Left cardiac atrium (tissue), 4 donors: ENCODE measurements at regions not wholly inside any gene's neighbourhood (a gene's known extent, or its start where the extent isn't known, plus 50 kb on each side); places are given as distances from the start of the nearest gene placed in this dataset.
"Not testable (repeated sequence)": the region's sequence is repeated elsewhere in the genome, so short reads cannot be mapped to it uniquely, and the experiment has no call there.

ENCODE experiments used
- ATAC-seq, 2 donors: fragments of 200-7000 bp; cut with Tn5 transposase; one replicate each; pipeline ENCODE4 v1.9.1; 2020; ENCODE audit warnings: mild to moderate bottlenecking in 2 of 2, moderate library complexity in 2 of 2
- DNase-seq: peaks from one replicate; pipeline ENCODE4 v3.0.0-alpha.2; 2020
- intact Hi-C, 2 donors: fragments of 100-400 bp; cut with DNase I; formaldehyde crosslinking; loops; one replicate each; pipeline versions ENCODE4 v1.14.1 to v1.15.1; 2022 to 2023
- donor health status: DM: no; HTN: yes; CAD: no.
- donor health status: DM: no; HTN: yes; CAD: no; lungs with severe emphysema.
- donor health status: DM: yes; HTN: yes; CAD: no.
- donor health status: Dilated cardiomyopathy.

GRCh38 chr20:60764771-60765170 lies 487.3 kb upstream of the CDH4 start:
- DNase-seq (no peak), ATAC-seq (no peak)
- intact Hi-C loops, result no loop called here

- ATAC-seq (no peak), DNase-seq (no peak)
- intact Hi-C loops, result no loop called here
Observed at GRCh38 chr20:60765821-60766403, 486.1 kb upstream of the CDH4 start.

GRCh38 chr20:60768216-60768615 lies 483.8 kb upstream of the CDH4 start:
- intact Hi-C loops, result no loop called here
- ATAC-seq, result no peak
- no peak for DNase-seq

DNA sequence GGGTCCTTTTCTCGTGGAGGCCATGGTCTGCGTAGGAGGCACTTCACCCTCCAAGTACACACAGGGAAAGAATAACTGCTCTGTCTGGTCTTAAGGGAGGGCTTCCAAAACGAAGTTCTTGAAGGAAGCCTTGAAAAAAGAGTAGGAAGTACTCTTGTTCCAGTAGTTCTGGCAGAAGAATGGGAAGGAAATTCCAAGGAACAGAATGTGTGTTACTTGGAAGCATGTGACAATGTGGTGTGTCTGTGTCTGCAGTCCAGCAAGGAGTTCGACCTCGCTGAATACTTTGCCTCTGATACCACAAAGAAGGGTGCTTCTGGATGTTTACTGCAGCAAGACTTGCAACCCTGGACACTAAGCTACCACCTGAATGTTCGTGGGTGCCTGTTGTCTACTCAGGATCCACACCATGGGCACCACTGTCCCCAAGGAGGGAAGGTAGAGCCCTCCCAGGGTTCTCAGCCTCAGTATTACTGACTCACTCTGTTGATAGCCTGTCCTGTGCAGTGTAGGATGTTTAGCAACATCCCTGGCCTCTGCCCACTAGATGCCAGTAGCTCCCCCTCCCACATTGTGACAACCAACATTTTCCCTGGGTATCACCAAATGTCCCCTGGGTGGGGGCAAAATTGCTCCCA lies 471.6 kb upstream of the CDH4 start:
- DNase-seq, result no peak
- no peak for ATAC-seq
- intact Hi-C loops, result no loop called here

DNA sequence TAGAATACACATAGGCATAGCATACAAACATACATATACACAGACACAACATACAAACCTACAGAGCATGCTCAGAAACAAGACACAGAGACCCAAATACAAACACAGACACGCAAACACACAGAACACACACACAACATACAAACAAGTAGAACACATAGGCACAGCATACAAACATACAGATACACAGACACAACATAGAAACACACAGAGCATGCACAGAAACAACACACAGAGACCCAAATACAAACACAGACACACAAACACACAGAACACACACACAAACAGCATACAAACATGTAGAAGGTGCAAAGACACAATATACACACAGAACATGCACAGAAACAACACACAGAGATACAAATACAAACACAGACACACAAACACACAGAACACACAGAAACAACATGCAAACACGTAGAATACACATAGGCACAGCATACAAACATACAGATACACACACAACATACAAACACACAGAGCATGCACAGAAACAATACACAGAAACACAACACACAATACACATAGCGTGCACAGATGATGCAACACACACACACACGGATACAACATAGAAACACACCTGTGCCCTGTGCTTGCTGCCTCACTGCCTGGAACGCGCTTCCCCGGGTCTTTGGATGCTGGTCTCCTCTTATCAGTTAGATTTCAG lies 469.0 kb upstream of the CDH4 start:
- DNase-seq, result no peak
- intact Hi-C loops, result no loop called here
- no peak for ATAC-seq

DNA sequence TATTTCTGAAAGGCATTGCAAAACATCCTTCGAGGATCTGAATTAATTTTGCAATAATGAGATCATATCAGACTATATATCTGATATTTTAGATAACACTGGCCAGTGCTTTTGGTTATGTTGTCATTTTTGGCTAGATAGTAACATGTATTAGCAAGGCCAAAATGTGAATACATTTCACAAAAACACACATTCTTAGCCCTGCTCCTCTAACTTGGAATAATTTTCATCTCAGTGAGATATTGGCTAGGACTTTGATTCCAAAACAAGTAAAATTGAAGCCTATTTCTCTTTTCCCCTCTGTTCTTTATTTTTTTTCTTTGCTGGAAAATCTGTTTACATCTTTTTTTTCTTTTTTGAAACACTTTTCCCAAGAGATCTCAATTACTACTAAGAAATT lies 466.8 kb upstream of the CDH4 start:
- intact Hi-C loops, result no loop called here
- DNase-seq (no peak), ATAC-seq (no peak)

DNA sequence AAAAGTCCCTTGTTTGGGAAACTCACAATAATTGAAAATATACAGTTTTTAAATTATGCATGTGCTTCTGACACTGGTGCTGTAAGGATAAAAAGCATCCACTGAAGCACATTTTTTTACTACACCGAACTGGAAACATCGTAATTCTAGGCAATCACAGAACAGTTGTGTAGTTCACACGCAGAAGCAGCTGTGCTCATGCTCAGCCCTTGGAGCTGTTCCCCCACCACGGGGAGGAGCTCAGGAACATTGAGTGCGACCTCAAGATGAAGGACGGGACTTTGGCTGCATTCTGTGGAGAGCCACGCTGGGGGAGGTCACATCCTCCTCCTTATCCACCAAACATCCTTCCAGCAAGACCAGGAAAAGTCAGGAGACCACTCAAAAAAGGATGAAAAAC lies 466.3 kb upstream of the CDH4 start:
- intact Hi-C loops, result no loop called here
- ATAC-seq (no peak), DNase-seq (no peak)

- DNase-seq (no peak), ATAC-seq (no peak)
- intact Hi-C loops, result no loop called here
Observed at GRCh38 chr20:60786686-60787217, 465.3 kb upstream of the CDH4 start.

DNA sequence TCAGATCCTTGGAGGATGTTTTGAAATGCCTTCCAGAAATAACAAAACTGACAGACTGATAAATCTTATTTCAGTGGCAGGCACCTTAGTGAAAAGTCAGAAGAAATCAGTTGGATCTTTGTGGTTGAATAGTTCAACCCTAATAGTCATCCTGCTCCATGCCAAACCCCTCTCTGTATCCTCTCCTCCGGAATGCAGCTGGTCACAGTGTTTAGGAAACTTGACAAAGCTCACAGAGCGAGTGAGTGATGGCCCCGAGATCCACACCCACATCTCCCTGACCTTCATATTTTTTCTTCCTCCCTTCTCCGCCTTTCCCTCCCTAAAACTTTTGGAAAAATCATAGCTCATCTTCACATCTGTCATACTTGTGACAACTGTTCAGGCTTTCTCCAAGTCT lies 464.8 kb upstream of the CDH4 start:
- intact Hi-C loops, result no loop called here
- DNase-seq, result no peak

GRCh38 chr20:60788070-60788469 lies 464.0 kb upstream of the CDH4 start:
- intact Hi-C loops, result no loop called here
- DNase-seq, result no peak
- no peak for ATAC-seq

More for the DNA sequence above, 464.8 kb upstream of the CDH4 start:
- ATAC-seq, result no peak

DNA sequence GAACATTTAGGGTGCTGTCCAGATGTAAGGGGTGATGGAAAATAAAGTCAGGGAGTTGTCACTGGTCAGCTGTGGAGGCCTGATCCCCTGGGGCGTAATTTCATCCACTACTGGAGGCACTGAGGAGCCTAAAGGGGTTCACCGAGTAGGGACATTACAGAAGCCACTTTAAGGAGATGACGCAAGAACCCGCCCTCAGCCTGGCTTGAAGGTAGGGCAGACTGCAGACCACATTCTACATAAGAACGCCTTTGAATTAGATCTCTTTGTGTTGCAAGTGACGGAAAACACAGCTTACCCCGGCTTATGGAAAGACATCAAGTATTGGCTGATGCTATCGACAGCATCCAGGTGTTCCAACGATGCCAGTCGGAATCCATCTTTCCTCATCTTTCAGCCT lies 462.7 kb upstream of the CDH4 start:
- intact Hi-C loops, result no loop called here
- ATAC-seq (no peak), DNase-seq (no peak)

GRCh38 chr20:60790339-60790738 lies 461.7 kb upstream of the CDH4 start:
- DNase-seq, ATAC-seq, intact Hi-C loops: not testable (repeated sequence)

DNA sequence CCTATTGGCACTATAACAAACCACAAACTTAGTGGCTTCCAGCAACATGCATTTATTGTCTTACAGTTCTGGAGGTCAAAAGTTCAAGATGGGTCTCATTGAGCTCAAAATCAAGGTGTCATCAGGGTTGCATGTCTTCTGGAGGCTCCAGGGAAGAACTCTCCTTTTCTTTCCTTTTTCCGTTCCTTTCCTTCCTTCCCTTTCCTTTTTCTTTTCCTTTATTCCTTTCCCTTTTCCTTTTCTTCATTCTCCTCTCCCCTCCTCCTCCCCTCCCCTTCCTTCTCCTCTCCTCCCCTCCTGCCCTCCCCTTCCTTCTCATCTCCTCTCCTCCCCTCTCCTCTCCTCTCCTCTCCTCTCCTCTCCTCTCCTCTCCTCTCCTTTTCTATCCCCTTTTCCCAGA lies 460.2 kb upstream of the CDH4 start:
- ATAC-seq (no peak), DNase-seq (no peak)
- intact Hi-C loops, result no loop called here

DNA sequence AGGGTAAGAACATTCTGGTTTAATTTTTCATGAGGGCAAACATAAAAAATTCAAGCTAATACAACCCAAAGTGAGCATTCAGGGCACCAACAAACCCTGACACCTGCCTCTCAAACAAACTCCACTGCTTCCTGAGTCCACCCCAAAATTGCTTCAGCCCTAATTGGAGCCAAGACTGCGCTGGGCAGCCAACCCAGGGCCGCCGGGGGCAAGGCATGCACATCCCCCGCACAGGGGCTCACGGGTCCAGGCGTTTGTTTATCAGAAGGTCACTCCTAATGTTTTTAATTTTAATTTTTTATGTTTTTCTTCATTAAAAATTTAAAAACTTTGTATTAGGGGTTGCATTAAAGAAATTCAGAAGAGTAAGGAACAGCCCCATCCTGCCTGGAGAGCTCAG lies 459.1 kb upstream of the CDH4 start:
- no peak for ATAC-seq
- DNase-seq, result no peak
- intact Hi-C loops, result no loop called here

GRCh38 chr20:60794674-60795073 lies 457.4 kb upstream of the CDH4 start:
- DNase-seq, result no peak
- no peak for ATAC-seq
- intact Hi-C loops, result no loop called here

- ATAC-seq, result no peak
- intact Hi-C loops, result no loop called here
- DNase-seq, result no peak
Observed at GRCh38 chr20:60795651-60796050, 456.4 kb upstream of the CDH4 start.

DNA sequence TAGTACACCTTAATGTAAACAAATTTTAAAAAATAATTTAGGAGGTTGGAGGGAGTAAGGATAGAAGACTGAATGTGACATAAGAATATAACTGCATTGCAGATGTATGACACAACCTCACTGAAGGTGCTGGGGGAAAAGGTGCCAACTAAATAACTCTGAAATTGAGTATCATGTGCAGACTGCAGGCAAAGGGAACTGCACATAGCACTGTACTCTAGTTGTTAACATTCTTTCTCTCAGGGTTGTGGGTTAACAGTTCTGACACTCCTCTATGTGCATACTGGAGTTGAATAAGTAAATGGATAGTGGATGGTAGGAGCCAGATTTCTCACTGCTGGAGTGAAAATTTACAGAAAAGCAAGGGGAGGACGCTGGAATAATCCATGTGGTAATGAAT lies 451.9 kb upstream of the CDH4 start:
- ATAC-seq, result no peak
- intact Hi-C loops, result no loop called here
- no peak for DNase-seq

GRCh38 chr20:60802676-60803075 lies 449.4 kb upstream of the CDH4 start:
- DNase-seq, result no peak
- intact Hi-C loops, result no loop called here
- ATAC-seq, result peak in 1 of 2 donors; percentile 28

- intact Hi-C loops, result no loop called here
- no peak for DNase-seq
- ATAC-seq, result peak in 1 of 2 donors; percentile 81
Observed at GRCh38 chr20:60803335-60804055, 448.6 kb upstream of the CDH4 start.

DNA sequence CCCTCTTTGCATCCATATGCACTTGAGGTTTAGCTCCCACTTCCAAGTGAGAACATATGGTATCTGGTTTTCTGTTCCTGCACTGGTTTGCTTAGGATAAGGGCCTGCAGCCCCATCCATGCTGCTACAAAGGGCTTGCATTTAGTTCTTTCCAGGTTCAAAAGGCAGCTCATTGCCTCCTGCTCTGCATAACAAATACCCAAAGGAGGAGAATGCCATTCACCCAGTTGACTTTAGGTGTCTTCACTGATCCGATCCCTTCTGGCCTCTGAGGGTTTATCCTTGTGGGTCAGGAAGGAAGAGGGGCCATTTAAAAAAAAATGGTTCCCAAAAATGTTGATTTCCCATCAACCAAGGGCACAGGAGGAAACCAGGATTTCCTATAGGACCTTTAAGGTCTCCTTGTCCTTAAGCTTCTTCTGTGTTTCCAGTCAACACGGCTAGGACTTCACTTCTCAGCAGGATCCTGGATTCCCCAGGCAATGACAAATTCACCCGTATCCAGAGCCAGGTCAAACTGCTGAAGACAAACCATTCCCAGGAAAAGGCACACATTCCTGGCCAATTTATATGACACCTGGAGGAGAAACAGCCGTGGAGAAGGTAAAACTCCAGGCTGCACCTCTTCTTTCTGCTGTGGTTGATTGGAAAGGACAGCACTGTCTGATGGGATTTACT lies 447.7 kb upstream of the CDH4 start:
- DNase-seq, result no peak
- ATAC-seq, result no peak
- intact Hi-C loops, result no loop called here
